PFSK-1 (cell line): ENCODE measurements at regions not wholly inside any gene's neighbourhood (a gene's known extent, or its start where the extent isn't known, plus 50 kb on each side); places are given as distances from the start of the nearest gene placed in this dataset.

Experiments
- FOXP2 ChIP-seq: optimal IDR thresholded peaks from 2 replicates; pipeline ENCODE3; 2011; ENCODE audit warnings: borderline replicate concordance, control low read depth, inconsistent platforms; ENCODE audit not compliant: insufficient read depth; ENCODE audit errors: extremely low read length, extremely low read depth
- POLR2AphosphoS5 ChIP-seq: IDR thresholded peaks from 2 replicates; pipeline ENCODE4 v1.6.1; 2012; ENCODE audit warnings: low read depth, mild to moderate bottlenecking, control low read depth, low read length, moderate library complexity
- REST ChIP-seq, 2 experiments: IDR thresholded peaks; 2 replicates each; pipeline versions ENCODE4 v1.6.1 to v1.8.0; 2011 to 2012; ENCODE audit warnings: low read depth in 2 of 2, low read length in 2 of 2, control low read depth in 1 of 2, inconsistent platforms in 1 of 2, mild to moderate bottlenecking in 1 of 2, moderate library complexity in 1 of 2; ENCODE audit not compliant: insufficient read depth in 1 of 2
- SIN3A ChIP-seq: IDR thresholded peaks from 2 replicates; pipeline ENCODE4 v1.6.1; 2012; ENCODE audit warnings: mild to moderate bottlenecking, low read length, moderate library complexity, borderline replicate concordance; ENCODE audit not compliant: insufficient read depth
- TAF1 ChIP-seq: IDR thresholded peaks from 2 replicates; pipeline ENCODE4 v1.6.1; 2012; ENCODE audit warnings: low read length, control low read depth, borderline replicate concordance; ENCODE audit not compliant: insufficient read depth

GRCh38 chr2:193333539-193333938 lies 1138.8 kb upstream of the TMEFF2 start:
- TF ChIP-seq SIN3A (no peak), REST (IDR thresholded peaks at IDR 0.05; ENCODE audit: insufficient read depth in 1 of 2, low read depth in 2 of 2, low read length in 2 of 2) (no peak), POLR2AphosphoS5 (no peak), FOXP2 (no peak), TAF1 (no peak)

DNA sequence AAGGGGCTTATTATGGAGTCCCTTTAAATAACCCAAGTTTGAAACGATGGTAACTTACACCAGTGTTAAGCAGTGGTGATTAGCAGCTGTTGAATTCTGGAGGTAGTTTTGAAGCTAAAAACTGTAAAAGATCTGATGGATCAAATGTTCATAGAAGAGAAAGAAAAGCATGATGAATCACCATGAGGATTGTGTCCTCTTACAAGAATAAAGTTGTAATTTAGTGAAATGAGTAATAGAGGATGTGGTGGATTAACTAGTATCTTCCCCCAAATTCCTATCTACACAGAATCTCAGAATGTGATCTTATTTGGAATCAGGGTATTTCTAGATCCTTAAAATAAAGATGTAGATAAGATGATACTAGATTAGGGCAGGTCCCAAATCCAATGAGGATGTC lies 1138.2 kb upstream of the TMEFF2 start:
- TF ChIP-seq FOXP2 (no peak), TAF1 (no peak), POLR2AphosphoS5 (no peak), SIN3A (no peak), REST (IDR thresholded peaks at IDR 0.05; ENCODE audit: insufficient read depth in 1 of 2, low read depth in 2 of 2, low read length in 2 of 2) (no peak)

GRCh38 chr2:193331676-193332075 lies 1136.9 kb upstream of the TMEFF2 start:
- TF ChIP-seq FOXP2 = no peak
- no peak for TF ChIP-seq SIN3A
- TF ChIP-seq TAF1 = no peak
- no peak for TF ChIP-seq REST (IDR thresholded peaks at IDR 0.05; ENCODE audit: insufficient read depth in 1 of 2, low read depth in 2 of 2, low read length in 2 of 2)
- no peak for TF ChIP-seq POLR2AphosphoS5

DNA sequence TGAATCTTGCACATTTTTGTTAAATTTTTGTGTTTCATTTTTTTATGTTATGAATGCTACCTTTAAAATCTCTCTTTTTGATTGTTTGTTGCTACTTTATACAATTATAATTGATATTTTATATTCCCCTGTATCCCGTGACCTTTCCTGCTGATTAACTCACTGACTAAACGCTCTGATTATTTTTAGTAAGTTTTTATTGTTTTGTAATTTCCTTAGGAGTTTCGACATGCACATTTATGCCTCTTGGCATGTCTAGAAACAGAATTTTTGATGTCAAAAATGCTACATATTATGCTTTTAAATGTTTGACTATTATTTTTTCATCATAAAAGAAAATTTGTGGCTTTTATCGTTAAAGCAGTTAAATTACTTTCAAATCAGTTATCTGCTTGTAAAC lies 1131.6 kb upstream of the TMEFF2 start:
- TF ChIP-seq POLR2AphosphoS5 (no peak), FOXP2 (no peak), REST (IDR thresholded peaks at IDR 0.05; ENCODE audit: insufficient read depth in 1 of 2, low read depth in 2 of 2, low read length in 2 of 2) (no peak), SIN3A (no peak), TAF1 (no peak)
